MCF 10A (cell line): ENCODE measurements at regions not wholly inside any gene's neighbourhood (a gene's known extent, or its start where the extent isn't known, plus 50 kb on each side); places are given as distances from the start of the nearest gene placed in this dataset.

Source experiments
- BruUV-seq: library from RNA; stranded (reverse); fragments of 400-500 nt; replicated peaks from 2 replicates; lab custom pipeline; 2021; lab: Mats Ljungman, UMichigan
- CTCF ChIA-PET: fragments of 300-600 bp; sonication (Branson Sonifier 250); formaldehyde crosslinking; extraction: SDS; loops from one replicate; lab custom pipeline; 2021; ENCODE audit warnings: antibody characterized with exemption, inconsistent platforms; lab: Yijun Ruan, JAX
- POLR2A ChIA-PET: fragments of 300-600, 350-650 bp; sonication (Branson Sonifier 250); formaldehyde crosslinking; extraction: SDS; loops from one replicate; lab custom pipeline; 2020; ENCODE audit warnings: antibody characterized with exemption, inconsistent platforms; lab: Yijun Ruan, JAX
- DNase-seq: peaks from one replicate; pipeline ENCODE4 v3.0.0-alpha.2; 2018; ENCODE audit not compliant: unreplicated experiment
- H3K27ac Mint-ChIP-seq: one replicate; pipeline ENCODE4 v1.8.0; 2022; ENCODE audit warnings: mild to moderate bottlenecking, low read depth, mixed read lengths; ENCODE audit not compliant: unreplicated experiment
- H3K27me3 Mint-ChIP-seq: one replicate; pipeline ENCODE4 v1.8.0; 2022; ENCODE audit warnings: mixed read lengths; ENCODE audit not compliant: insufficient read depth, unreplicated experiment
- H3K36me3 Mint-ChIP-seq: one replicate; pipeline ENCODE4 v1.8.0; 2022; ENCODE audit warnings: mild to moderate bottlenecking, moderate library complexity, mixed read lengths; ENCODE audit not compliant: insufficient read depth, unreplicated experiment
- H3K4me1 Mint-ChIP-seq: one replicate; pipeline ENCODE4 v1.8.0; 2022; ENCODE audit warnings: mixed read lengths; ENCODE audit not compliant: insufficient read depth, unreplicated experiment
- H3K4me3 Mint-ChIP-seq: one replicate; pipeline ENCODE4 v1.8.0; 2022; ENCODE audit warnings: mild to moderate bottlenecking, moderate library complexity, mixed read lengths; ENCODE audit not compliant: unreplicated experiment
- H3K9me3 Mint-ChIP-seq: one replicate; pipeline ENCODE4 v1.8.0; 2022; ENCODE audit warnings: mixed read lengths; ENCODE audit not compliant: unreplicated experiment
- CTCF ChIP-seq: fragments of 200-600 bp; IDR thresholded peaks from one replicate; pipeline ENCODE4 v1.8.0; 2022; ENCODE audit warnings: antibody characterized with exemption, mild to moderate bottlenecking; ENCODE audit not compliant: unreplicated experiment
- intact Hi-C: fragments of 100-400 bp; cut with micrococcal nuclease; formaldehyde crosslinking; loops from 2 replicates; pipeline ENCODE4 v1.14.1; 2022

- Mint-ChIP-seq H3K27me3 (no peaks in the 10 kb centered on the region), H3K4me3 (no peak overlapping the region), H3K9me3 (no peaks in the 10 kb centered on the region), H3K36me3 (no peaks in the 10 kb centered on the region), H3K4me1 (no peaks in the 10 kb centered on the region), H3K27ac (no peak overlapping the region)
- no TSS peak for BruUV-seq
- no peak for TF ChIP-seq CTCF
- CTCF ChIA-PET, result interaction anchor here (0.7 to 0.8 kb wide), 2 partner anchors 661 to 663 kb away, joined by 3 to 4 read pairs; no protein-coding TSS in a partner anchor
- intact Hi-C loops, result no loop called here
- no peak for DNase-seq
- POLR2A ChIA-PET, result no interaction called here
These were observed 684.9 kb upstream of the CPEB2 start for GRCh38 chr4:14317351-14317750.

- Mint-ChIP-seq H3K4me3 (no peak overlapping the region), H3K36me3 (no peaks in the 10 kb centered on the region), H3K27ac (no peak overlapping the region), H3K9me3 (no peaks in the 10 kb centered on the region), H3K27me3 (no peaks in the 10 kb centered on the region), H3K4me1 (no peaks in the 10 kb centered on the region)
- no peak for DNase-seq
- intact Hi-C loops, result no loop called here
- no peak for TF ChIP-seq CTCF
- CTCF ChIA-PET, result no interaction called here
- POLR2A ChIA-PET, result no interaction called here
- BruUV-seq, result no TSS peak
These were observed 683.6 kb upstream of the CPEB2 start for GRCh38 chr4:14318671-14319070.

GRCh38 chr4:14321723-14322122 lies 680.6 kb upstream of the CPEB2 start:
- no peaks in the 10 kb centered on the region for H3K9me3 Mint-ChIP-seq
- no peaks in the 10 kb centered on the region for H3K36me3 Mint-ChIP-seq
- no peaks in the 10 kb centered on the region for H3K4me1 Mint-ChIP-seq
- intact Hi-C loops, result no loop called here
- no peak overlapping the region for H3K4me3 Mint-ChIP-seq
- no peak for DNase-seq
- no peak for TF ChIP-seq CTCF
- ChIA-PET POLR2A (no interaction called here), CTCF (no interaction called here)
- no peaks in the 10 kb centered on the region for H3K27me3 Mint-ChIP-seq
- no TSS peak for BruUV-seq
- H3K27ac Mint-ChIP-seq, result no peak overlapping the region

- Mint-ChIP-seq H3K27ac (no peak overlapping the region), H3K27me3 (no peaks in the 10 kb centered on the region), H3K36me3 (no peaks in the 10 kb centered on the region), H3K4me3 (no peak overlapping the region), H3K4me1 (no peaks in the 10 kb centered on the region), H3K9me3 (no peaks in the 10 kb centered on the region)
- TF ChIP-seq CTCF, result no peak
- DNase-seq, result no peak
- intact Hi-C loops, result no loop called here
- ChIA-PET POLR2A (no interaction called here), CTCF (no interaction called here)
- BruUV-seq, result no TSS peak
These were observed 679.1 kb upstream of the CPEB2 start for GRCh38 chr4:14323191-14323590.
